ENCODE measurements at regions not wholly inside any gene's neighbourhood (a gene's known extent, or its start where the extent isn't known, plus 50 kb on each side); places are given as distances from the start of the nearest gene placed in this dataset.
"Not testable (repeated sequence)": the region's sequence is repeated elsewhere in the genome, so short reads cannot be mapped to it uniquely, and the experiment has no call there.

DNA sequence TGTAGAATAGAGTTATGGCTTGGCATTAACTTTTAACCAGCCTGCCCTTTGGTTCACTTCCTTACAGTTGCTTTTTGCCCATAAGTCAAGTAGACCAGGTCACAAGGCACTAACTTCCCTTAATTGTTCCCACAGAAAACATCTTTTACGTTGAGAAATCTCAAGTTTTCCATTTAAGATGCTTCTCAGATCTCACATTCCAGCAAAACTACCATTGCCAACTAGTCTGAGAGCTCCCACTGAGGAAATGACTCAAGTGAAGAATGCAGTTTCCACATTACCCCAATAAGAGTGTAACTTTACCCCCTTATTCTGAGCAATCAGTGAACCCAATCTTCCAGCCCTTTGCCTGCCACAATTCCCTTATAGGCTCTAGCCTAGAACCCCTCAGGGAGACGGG lies 502.2 kb upstream of the OLFM3 start:
- no peak for DNase-seq

DNA sequence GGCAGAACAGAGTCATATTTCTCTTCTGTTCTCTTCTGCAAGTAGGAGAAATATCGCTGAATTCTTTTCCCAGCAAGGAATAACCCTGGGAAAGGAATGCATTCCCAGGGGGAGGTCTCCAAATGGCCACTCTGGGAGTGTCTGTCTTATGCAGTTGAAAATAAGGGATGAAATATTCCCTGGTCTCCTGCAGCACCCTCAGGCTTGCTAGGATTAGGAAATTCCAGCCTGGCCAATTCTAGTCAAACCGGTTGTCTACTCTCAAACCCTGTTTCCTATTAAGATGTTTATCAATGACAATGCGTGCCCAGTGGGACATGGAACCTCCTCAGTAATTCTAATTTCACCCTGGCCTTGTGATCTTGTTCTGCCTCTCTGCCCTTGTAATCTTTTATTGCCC lies 501.1 kb upstream of the OLFM3 start:
- peak in 1 of 4 experiments; percentile 1 for DNase-seq

- no peak for DNase-seq
These were observed 475.8 kb upstream of the OLFM3 start for GRCh38 chr1:102472520-102472919.

- no peak for DNase-seq
These were observed 474.0 kb upstream of the OLFM3 start for GRCh38 chr1:102470767-102471166.

- DNase-seq, result no peak
These were observed 469.8 kb upstream of the OLFM3 start for GRCh38 chr1:102466487-102466886.

- no peak for DNase-seq
These were observed 466.6 kb upstream of the OLFM3 start for GRCh38 chr1:102463328-102463727.

DNA sequence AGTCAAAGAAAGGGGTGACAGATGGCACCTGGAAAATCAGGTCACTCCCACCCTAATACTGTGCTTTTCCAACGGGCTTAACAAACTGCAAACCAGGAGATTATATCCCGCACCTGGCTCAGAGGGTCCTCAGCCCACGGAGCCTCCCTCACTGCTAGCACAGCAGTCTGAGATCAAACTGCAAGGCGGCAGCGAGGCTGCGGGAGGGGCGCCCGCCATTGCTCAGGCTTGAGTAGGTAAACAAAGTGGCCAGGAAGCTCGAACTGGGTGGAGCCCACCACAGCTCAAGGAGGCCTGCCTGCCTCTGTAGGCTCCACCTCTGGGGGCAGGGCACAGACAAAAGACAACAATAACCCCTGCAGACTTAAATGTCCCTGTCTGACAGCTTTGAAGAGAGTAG lies 445.6 kb upstream of the OLFM3 start:
- DNase-seq, result not testable (repeated sequence)

- no peak for DNase-seq
These were observed 438.8 kb upstream of the OLFM3 start for GRCh38 chr1:102435483-102435882.

GRCh38 chr1:102434421-102434820 lies 437.7 kb upstream of the OLFM3 start:
- DNase-seq, result peak in 3 of 4 experiments; percentile 4 to 12 (median 9)

- no peak for DNase-seq
These were observed 434.5 kb upstream of the OLFM3 start for GRCh38 chr1:102431253-102431652.

- no peak for DNase-seq
These were observed 423.3 kb upstream of the OLFM3 start for GRCh38 chr1:102420034-102420433.

Data from suppressor macrophage (primary cell).